NCI-H2196 treated with DMSO at 0.1 percent for 48 hours (cell line): ENCODE measurements at regions not wholly inside any gene's neighbourhood (a gene's known extent, or its start where the extent isn't known, plus 50 kb on each side); places are given as distances from the start of the nearest gene placed in this dataset.

Experiments used
- DNase-seq: peaks from one replicate; lab custom pipeline; 2025; ENCODE audit not compliant: unreplicated experiment; lab: John Stamatoyannopoulos, UW

DNA sequence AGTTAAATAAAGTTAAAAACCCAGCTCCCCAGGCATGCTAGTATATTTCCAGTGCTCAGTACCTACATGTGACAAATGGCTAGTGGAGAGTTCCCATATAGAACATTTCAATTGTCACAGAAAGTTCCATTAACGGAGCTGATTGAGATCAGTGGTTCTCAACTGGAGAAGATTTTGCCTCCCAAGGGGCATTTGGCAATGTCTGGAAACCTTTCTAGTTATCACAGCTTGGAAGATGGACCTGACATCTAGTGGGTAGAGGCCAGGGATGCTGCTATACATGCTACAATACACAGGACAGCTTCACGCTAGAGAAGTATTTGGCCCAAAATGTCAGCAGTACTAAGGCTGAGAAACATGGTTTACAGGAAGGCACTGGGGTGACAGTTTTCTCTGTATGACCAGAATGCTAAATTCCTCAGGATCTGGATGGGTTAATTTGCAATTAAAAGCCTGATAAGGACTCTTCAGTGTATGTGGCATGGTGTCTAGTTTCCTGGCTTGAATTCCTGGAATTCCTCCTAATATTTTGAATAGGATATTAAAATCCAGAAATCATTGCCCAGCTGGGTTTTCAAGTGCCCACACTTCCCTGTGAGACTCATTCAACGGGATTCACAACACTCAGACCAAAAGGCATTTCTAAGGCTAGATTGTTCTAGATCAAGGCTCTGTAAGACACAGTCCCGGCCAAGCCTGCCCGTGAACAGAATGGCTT is 84.7 kb upstream of the SALL4 start:
- no peak for DNase-seq

DNA sequence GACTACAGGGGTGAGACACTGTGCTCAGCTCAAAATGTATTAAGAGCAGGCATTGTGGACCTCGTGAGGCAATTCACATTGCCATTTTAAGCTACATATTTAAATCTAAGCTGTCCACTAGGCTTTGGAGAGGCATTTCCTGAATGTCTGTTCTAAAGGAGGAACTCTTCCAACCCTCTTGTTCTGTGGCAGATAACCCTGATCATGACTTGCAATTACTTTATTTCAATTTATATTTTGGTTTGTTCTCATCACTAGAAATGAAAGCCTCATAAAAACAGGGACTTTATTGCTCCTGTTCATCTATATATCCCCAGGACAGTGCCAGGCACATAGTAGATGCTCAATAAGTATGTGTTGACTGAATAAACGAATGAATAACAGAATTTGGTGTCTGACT is 84.0 kb upstream of the SALL4 start:
- DNase-seq, result no peak

DNA sequence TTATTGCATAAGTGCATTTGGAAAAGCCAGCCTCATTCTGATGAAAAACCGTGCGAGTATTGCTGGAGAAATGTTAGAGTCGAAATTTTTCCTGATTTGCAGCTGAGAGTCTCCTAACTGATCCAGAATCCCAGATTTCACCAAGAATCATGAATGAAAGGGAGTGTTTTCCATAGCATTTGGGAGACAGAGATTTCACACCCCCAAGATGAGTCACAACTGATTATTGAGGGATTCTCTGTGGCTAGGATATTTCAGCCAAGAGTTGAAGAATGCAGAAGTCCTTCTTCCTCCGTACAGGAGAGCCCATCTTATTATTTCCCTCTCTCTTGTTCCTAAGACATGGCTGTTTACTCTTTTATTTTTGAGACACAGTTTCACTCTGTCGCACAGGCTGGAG is 82.2 kb upstream of the SALL4 start:
- no peak for DNase-seq

DNA sequence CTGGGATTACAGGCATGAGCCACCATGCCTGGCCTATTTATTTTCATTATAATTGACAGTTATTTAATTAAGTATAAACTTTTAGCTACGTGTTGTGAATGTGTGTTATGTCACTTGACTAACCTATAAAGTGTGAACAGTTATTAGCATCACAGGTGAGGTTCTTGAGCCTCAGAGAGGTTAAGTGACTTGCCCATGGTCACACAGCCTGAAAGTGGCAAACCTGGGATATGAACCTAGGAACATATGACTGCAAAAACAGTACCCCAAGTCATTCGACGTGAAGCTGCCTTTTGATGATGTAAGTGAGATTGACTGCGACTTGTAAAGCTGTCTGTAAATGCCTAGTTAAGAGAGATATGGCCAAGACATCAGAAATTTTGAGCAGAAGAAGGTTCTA is 77.9 kb upstream of the SALL4 start:
- no peak for DNase-seq

DNA sequence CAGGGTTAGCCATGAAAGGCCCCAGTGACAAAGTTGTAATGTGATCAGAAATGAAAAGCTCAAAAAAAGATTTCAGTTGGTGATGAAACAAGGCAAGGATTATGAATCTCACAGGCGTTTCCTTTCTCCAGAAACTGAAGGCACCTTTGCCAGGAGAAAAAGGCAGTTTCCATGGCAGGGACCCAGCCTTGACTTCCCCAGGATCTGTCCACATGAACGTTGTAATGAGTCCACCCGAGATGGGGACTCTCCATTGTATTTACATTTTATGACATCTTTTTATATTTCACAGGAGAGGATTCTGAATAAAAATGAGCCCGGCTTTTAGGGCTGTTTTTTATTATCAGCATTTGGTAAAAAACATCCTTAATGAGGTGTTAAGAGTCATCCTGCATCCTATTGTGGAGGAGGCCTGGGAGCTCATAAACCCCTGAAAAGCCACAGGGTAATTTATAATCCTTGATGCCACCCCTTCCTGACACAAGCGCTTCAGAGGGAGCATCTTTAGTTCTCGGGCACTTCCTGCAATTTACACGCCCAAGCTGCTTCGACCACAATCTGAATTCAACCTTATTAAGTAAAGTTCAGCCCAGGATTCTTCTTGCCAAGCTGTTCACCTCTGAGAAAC is 74.1 kb upstream of the SALL4 start:
- DNase-seq, result no peak

DNA sequence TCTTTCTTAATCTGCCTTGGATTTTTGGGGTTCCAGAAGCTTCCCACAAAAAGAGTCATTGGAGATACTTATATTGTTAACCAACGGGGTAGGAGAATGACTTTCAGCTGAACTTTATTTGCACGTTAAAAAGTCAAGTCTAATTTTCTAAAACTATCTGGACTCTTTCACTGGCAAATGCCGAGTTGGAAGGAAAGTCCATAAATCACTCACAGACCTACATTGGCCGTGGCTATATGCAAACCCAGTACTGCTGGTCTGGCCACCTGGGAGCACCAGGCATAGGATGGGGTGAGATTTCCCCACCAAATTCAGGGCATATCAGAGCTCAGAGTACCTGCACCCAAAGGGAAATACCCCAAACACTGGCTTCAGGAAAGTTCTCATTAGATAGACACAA is 71.3 kb upstream of the SALL4 start:
- DNase-seq, result no peak

DNA sequence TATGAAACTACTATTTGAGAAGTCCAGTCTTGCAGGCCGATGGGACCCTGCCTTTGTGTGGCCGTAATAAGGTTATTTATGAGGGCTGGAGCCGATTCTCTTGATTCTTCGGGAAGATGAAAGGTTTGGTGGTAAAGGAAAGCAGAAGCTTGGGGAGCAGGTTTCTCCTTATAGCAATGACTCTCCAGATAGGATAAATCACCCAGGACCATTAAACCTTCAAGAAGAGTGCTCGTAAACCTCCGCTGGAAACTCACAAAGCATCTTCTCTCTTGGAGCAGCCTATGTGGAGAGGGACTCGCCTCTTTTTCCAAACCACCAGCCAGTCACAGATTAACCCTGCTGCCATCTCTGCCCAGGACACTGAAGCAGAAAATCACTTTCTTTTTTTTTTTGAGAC is 69.6 kb upstream of the SALL4 start:
- no peak for DNase-seq

DNA sequence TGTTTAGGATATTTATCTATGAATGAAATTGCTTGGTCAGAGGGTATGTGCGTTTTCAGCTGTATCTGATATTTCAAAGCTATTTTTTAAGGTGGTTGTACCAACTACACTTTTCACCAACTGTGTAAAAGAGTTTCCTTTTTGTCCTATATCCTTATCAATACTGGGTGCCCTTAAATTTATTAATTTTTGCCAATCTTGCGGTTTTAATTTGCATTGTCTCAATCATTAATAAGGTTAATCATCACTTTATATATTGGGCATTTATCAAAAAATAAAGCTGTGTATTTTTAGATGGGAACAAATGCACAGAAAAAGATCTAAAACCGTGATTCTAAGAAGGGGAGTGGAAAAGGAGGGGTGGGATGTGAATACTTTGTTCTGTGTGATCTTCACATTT is 66.7 kb upstream of the SALL4 start:
- DNase-seq, result no peak

DNA sequence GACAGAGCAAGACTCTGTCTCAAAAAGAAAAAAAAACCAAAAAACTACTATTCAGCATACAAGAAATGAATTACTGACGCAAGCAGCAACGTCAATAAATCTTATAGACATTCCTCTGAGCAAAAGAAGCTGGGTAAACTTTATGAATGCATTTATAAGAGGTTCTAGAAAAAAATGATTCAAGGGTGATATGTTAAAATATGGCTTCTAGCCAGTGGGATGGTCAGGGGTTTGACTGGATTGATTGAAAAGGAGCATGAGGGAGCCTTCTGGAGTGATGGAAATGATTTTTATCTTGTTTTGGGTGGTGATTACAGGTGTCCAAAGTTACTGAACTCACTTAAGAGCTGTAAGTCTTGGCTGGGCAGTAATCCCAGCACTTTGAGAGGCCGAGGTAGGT is 64.9 kb upstream of the SALL4 start:
- no peak for DNase-seq

DNA sequence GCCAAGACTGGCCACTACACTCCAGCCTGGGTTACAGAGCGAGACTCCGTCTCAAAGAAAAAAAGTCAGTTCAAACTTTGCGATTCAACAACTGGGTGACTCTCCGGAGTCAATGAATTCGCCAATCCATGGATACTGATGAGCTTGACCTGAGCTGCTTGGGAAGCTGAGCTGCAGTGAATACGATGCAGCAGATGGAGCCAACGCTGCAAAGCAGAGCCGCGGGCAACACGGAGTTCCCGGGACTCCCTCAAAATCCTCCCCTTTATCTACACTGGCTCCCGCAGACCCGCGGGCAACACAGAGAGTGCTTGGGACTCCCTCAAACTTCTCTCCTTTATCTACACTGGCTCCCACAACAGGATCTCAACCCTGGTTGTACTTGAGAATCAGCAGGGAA is 62.6 kb upstream of the SALL4 start:
- DNase-seq, result no peak

DNA sequence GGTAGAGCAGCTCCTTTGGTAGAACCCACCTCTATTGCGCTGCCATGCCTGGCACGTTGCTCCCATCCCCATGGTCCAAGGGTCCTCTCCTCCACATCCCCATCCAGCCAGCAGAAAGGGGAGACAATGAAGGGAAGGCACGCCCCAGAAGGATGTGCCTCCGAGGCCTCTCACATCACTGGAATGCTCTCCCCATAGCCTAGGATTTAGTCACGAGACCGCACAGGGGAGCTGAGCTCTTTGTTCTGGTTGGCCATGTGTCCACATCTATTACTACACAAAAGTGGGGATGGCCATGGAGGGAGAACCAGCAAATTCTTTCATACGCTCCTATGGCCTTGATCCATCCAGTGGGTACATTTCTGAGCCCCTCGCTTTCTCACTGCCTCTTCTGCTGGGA is 60.5 kb upstream of the SALL4 start:
- no peak for DNase-seq

DNA sequence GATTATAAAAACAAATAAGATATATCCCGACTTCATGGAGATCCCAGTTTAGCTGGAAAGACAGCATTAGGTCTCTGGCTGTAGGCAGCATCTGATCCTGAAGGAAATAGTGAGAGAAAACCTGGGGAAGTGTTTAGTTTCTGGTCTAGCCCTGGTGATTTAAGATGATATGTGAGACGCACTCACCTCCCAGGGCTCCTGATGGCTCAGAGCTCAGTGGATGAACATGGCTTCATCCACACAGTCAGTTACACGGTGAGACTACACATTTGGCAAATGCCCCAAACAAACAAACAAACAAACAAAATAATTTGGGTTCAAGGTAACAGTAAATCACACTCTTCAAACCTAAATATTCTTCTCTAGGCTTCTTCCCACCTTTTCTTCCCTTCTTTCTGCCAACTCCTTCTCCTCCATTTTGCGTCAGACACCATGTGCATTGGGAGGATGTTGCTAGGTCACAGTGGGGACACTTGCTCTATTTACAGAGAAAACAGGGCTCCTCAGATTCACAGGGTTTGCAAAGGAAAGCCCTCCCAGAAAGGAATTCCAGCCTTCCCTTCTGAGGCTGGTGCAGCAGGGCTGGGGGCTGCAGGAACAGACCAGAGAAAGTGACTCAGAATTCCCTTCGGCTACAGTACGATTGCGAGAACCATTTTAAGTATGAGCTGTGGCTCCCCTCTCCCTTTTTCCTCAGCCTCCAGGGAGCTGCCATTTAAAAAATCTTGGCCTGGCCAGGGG is 59.6 kb upstream of the SALL4 start:
- DNase-seq, result no peak

DNA sequence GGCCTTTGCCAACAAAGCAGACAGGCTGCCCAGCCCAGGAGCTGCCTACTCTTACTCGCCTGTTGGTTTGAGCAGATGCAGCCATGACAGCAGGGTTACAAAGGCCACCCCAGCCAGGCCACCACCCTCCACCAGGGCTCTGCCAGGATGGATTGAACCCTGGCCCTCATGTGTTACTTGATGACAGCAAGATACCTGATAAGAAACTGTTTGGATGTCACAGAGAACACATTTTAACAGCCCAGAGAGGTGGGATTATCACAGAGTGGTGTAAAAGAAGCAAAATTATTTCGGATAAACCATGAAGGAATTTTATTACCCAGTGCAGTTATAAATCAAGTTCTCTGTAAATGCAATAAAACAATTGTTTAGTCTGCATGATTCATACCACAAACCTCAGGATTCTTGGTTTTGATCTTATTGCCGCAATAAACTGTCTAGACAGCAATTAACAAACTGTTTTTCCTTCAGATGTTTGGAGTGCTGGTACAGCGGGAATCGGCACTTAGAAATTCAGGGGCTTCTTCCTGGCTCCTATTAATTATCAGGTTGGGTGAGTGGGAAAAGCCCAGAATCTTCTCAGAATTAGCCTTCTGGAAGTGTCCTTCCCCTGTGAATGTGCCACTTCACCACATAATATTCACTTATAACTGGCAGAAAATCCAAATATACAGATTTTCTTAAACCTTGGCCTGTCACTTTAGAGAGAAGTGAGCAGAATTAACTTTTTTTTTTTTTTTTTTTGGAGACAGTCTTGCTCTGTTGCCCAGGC is 58.0 kb upstream of the SALL4 start:
- DNase-seq, result no peak

DNA sequence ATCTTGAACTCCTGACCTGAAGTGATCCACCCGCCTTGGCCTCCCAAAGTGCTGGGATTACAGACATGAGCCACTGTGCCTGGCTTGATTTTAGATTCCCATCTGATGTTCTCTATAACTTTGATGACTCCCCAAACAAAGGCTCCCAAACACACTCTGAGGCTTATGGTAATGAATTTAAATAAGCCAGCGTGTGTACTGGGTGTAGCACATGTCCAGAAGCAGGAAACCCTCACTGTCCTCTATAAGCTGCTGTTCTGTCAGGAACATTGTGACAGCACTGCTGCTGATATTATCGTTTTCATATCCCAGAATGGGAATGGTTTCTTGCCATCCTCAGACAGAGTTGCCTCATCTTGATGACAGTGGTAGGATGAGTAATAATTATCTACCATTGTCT is 54.1 kb upstream of the SALL4 start:
- no peak for DNase-seq

DNA sequence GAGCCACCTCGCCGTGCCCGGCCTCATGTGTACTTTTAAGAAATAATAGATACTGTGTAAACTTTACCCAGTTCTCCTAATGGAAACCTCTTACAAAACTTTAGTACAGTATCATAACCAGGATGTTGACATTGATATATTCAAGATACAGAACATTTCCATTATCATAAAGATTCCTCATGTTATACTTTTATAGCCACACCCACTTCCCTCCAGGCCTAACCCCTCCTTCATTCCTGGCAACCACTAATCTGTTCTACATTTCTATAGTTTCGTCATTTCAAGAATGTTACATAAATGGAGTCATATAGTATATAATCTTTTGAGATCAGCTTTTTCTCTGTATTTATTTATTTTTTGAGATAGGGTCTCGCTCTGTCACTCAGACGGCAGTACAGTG is 52.6 kb upstream of the SALL4 start:
- no peak for DNase-seq
